GM23338 (cell line): ENCODE measurements at regions not wholly inside any gene's neighbourhood (a gene's known extent, or its start where the extent isn't known, plus 50 kb on each side); places are given as distances from the start of the nearest gene placed in this dataset.

Experiments used
- ATAC-seq: fragments of 200-7000 bp; cut with Tn5 transposase; 3 replicates; pipeline ENCODE4 v1.9.1; 2020
- DNase-seq: peaks from one replicate; pipeline ENCODE4 v3.0.0-alpha.2; 2015; ENCODE audit warnings: low spot score
- H2AFZ ChIP-seq: fragments of 200-600 bp; sonication (generic); 2 replicates; pipeline ENCODE4 v1.8.0; 2016; ENCODE audit warnings: antibody characterized with exemption, mild to moderate bottlenecking, moderate library complexity
- H3F3A ChIP-seq: fragments of 200-600 bp; sonication (generic); replicated peaks from 2 replicates; pipeline ENCODE4 v1.8.0; 2017; ENCODE audit warnings: antibody characterized with exemption, mixed run types, low read depth
- H3K27ac ChIP-seq: fragments of 200-600 bp; sonication (generic); 2 replicates; pipeline ENCODE4 v1.6.1; 2016; ENCODE audit warnings: low read depth
- H3K27me3 ChIP-seq: fragments of 200-600 bp; sonication (generic); 2 replicates; pipeline ENCODE4 v1.8.0; 2016; ENCODE audit warnings: mild to moderate bottlenecking, mixed run types, moderate library complexity; ENCODE audit not compliant: insufficient read depth
- H3K36me3 ChIP-seq: fragments of 200-600 bp; sonication (generic); 2 replicates; pipeline ENCODE4 v1.8.0; 2016; ENCODE audit warnings: mild to moderate bottlenecking; ENCODE audit not compliant: insufficient read depth
- H3K4me1 ChIP-seq: fragments of 200-600 bp; sonication (generic); 2 replicates; pipeline ENCODE4 v1.8.0; 2016; ENCODE audit warnings: mild to moderate bottlenecking, moderate library complexity; ENCODE audit not compliant: insufficient read depth
- H3K4me2 ChIP-seq: fragments of 200-600 bp; sonication (generic); 2 replicates; pipeline ENCODE4 v1.7.1; 2017; ENCODE audit warnings: mixed run types
- H3K4me3 ChIP-seq: fragments of 200-600 bp; sonication (generic); 2 replicates; pipeline ENCODE4 v1.6.1; 2016; ENCODE audit warnings: mixed run types
- H3K79me2 ChIP-seq: fragments of 200-600 bp; sonication (generic); replicated peaks from 2 replicates; pipeline ENCODE4 v1.8.0; 2017; ENCODE audit warnings: mild to moderate bottlenecking; ENCODE audit not compliant: insufficient read depth
- H3K9me2 ChIP-seq: fragments of 200-600 bp; sonication (generic); 2 replicates; pipeline ENCODE4 v1.8.0; 2017; ENCODE audit not compliant: insufficient read depth
- H4K20me1 ChIP-seq: fragments of 200-600 bp; sonication (generic); replicated peaks from 2 replicates; pipeline ENCODE4 v1.8.0; 2017; ENCODE audit warnings: mild to moderate bottlenecking; ENCODE audit not compliant: insufficient read depth
- H3K27ac Mint-ChIP-seq: 2 replicates; pipeline ENCODE4 v1.8.0; 2020; ENCODE audit warnings: inconsistent platforms, mild to moderate bottlenecking, moderate library complexity, mixed read lengths
- H3K27me3 Mint-ChIP-seq: 3 replicates; pipeline ENCODE4 v1.8.0; 2022; ENCODE audit warnings: low read depth, mild to moderate bottlenecking, moderate library complexity, mixed read lengths, inconsistent platforms; ENCODE audit not compliant: insufficient read depth, poor library complexity
- H3K36me3 Mint-ChIP-seq: 3 replicates; pipeline ENCODE4 v1.8.0; 2021; ENCODE audit warnings: low read depth, mild to moderate bottlenecking, inconsistent platforms, moderate library complexity, mixed read lengths
- H3K4me1 Mint-ChIP-seq: 3 replicates; pipeline ENCODE4 v1.8.0; 2020; ENCODE audit warnings: mild to moderate bottlenecking, inconsistent platforms, mixed read lengths
- H3K4me3 Mint-ChIP-seq: 3 replicates; pipeline ENCODE4 v1.8.0; 2021; ENCODE audit warnings: moderate library complexity, mild to moderate bottlenecking, inconsistent platforms, mixed read lengths
- H3K9me3 Mint-ChIP-seq: 3 replicates; pipeline ENCODE4 v1.8.0; 2020; ENCODE audit warnings: moderate library complexity, mild to moderate bottlenecking, inconsistent platforms, mixed read lengths
- CREB1 ChIP-seq: fragments of 250-450 bp; sonication (Bioruptor Pico); IDR thresholded peaks from 2 replicates; pipeline ENCODE4 v1.5.0; 2020; ENCODE audit warnings: low read depth, mild to moderate bottlenecking, moderate library complexity
- ETS1 ChIP-seq: IDR thresholded peaks from 2 replicates; pipeline ENCODE4 v1.6.1; 2016; ENCODE audit warnings: antibody characterized with exemption
- JUNB ChIP-seq: IDR thresholded peaks from one replicate; pipeline ENCODE4 v1.6.1; 2016; ENCODE audit warnings: antibody characterized with exemption; ENCODE audit not compliant: unreplicated experiment
- NANOG ChIP-seq: IDR thresholded peaks from 2 replicates; pipeline ENCODE4 v1.6.1; 2016; ENCODE audit warnings: antibody characterized with exemption, borderline replicate concordance
- REST ChIP-seq: IDR thresholded peaks from one replicate; pipeline ENCODE4 v1.6.1; 2018; ENCODE audit warnings: antibody characterized with exemption; ENCODE audit not compliant: unreplicated experiment
- STAT1 ChIP-seq: IDR thresholded peaks from one replicate; pipeline ENCODE4 v1.6.1; 2016; ENCODE audit warnings: antibody characterized with exemption; ENCODE audit not compliant: unreplicated experiment
- ZNF114 ChIP-seq: fragments of 250-450 bp; sonication (Bioruptor Pico); IDR thresholded peaks from 2 replicates; pipeline ENCODE4 v1.5.0; 2020; ENCODE audit warnings: mild to moderate bottlenecking, moderate library complexity
- ZNF331 ChIP-seq: fragments of 250-450 bp; sonication (Bioruptor Pico); IDR thresholded peaks from 2 replicates; pipeline ENCODE4 v1.5.0; 2020; ENCODE audit warnings: low read depth, mild to moderate bottlenecking, moderate library complexity
- ZNF462 ChIP-seq: fragments of 250-450 bp; sonication (Bioruptor Pico); IDR thresholded peaks from 2 replicates; pipeline ENCODE4 v1.5.0; 2020; ENCODE audit warnings: mild to moderate bottlenecking, moderate library complexity

GRCh38 chr9:78543353-78543752 lies 246.4 kb downstream of the PSAT1 start:
- Histone ChIP-seq H3K4me1 (peaks cover 28% of the 10 kb centered on the region), H3K27me3 (no peaks in the 10 kb centered on the region), H3K9me2 (peaks cover 12% of the 10 kb centered on the region; the same call in 1 of the 2 replicates), H4K20me1 (no peaks in the 10 kb centered on the region), H3F3A (no peaks in the 10 kb centered on the region), H3K4me2 (peak overlapping the region; percentile 67), H2AFZ (no peak overlapping the region), H3K79me2 (no peaks in the 10 kb centered on the region), H3K27ac (0 out of 2 replicates have a peak overlapping the region, but pooled peaks have one; percentile 27), H3K4me3 (peak overlapping the region; percentile 2), H3K36me3 (no peaks in the 10 kb centered on the region)
- peaks cover 6% of the 10 kb centered on the region for H3K36me3 Mint-ChIP-seq
- H3K27me3 Mint-ChIP-seq = peaks cover 6% of the 10 kb centered on the region
- TF ChIP-seq ZNF331 (CRISPR knock-in tag) = no peak
- no peak for TF ChIP-seq STAT1
- TF ChIP-seq CREB1 = no peak
- no peak for TF ChIP-seq ZNF114 (CRISPR knock-in tag)
- no peak for TF ChIP-seq NANOG
- TF ChIP-seq JUNB = no peak
- no peak for TF ChIP-seq REST
- H3K27ac Mint-ChIP-seq = 0 out of 2 replicates have a peak overlapping the region, but pooled peaks have one; percentile 12
- H3K4me3 Mint-ChIP-seq = peak overlapping the region; percentile 29; the same call in 1 of the 3 replicates
- ATAC-seq = peak; percentile 84
- peak; percentile 78 for DNase-seq
- H3K4me1 Mint-ChIP-seq = peaks cover 42% of the 10 kb centered on the region
- peaks cover 5% of the 10 kb centered on the region; the same call in 1 of the 3 replicates for H3K9me3 Mint-ChIP-seq

GRCh38 chr9:78544230-78544629 lies 247.3 kb downstream of the PSAT1 start:
- no peak overlapping the region for H2AFZ ChIP-seq
- peaks cover 6% of the 10 kb centered on the region for H3K36me3 Mint-ChIP-seq
- H3K27ac Mint-ChIP-seq = no peak overlapping the region; the same call in 1 of the 2 replicates
- no peaks in the 10 kb centered on the region for H4K20me1 ChIP-seq
- peaks cover 42% of the 10 kb centered on the region for H3K4me1 Mint-ChIP-seq
- H3F3A ChIP-seq = no peaks in the 10 kb centered on the region
- no peak overlapping the region for H3K27ac ChIP-seq
- peak overlapping the region; percentile 2; the same call in 1 of the 2 replicates for H3K4me3 ChIP-seq
- H3K9me3 Mint-ChIP-seq = peaks cover 5% of the 10 kb centered on the region; the same call in 1 of the 3 replicates
- no peaks in the 10 kb centered on the region for H3K79me2 ChIP-seq
- H3K27me3 ChIP-seq = no peaks in the 10 kb centered on the region
- no peak for DNase-seq
- H3K27me3 Mint-ChIP-seq = peaks cover 9% of the 10 kb centered on the region
- H3K4me2 ChIP-seq = peak overlapping the region; percentile 67
- ATAC-seq = no peak
- peaks cover 13% of the 10 kb centered on the region; the same call in 1 of the 2 replicates for H3K9me2 ChIP-seq
- peaks cover 28% of the 10 kb centered on the region for H3K4me1 ChIP-seq
- no peak overlapping the region for H3K4me3 Mint-ChIP-seq
- no peaks in the 10 kb centered on the region for H3K36me3 ChIP-seq
- TF ChIP-seq NANOG = no peak
- no peak for TF ChIP-seq ZNF331 (CRISPR knock-in tag)
- no peak for TF ChIP-seq ETS1
- TF ChIP-seq ZNF462 (CRISPR knock-in tag) = no peak
